WTC11 (cell line): ENCODE measurements at regions not wholly inside any gene's neighbourhood (a gene's known extent, or its start where the extent isn't known, plus 50 kb on each side); places are given as distances from the start of the nearest gene placed in this dataset.

Experiments
- ATAC-seq: fragments of 200-7000 bp; cut with Tn5 transposase; 2 replicates; pipeline ENCODE4 v1.10.0; 2021; ENCODE audit warnings: mild to moderate bottlenecking, moderate library complexity
- CTCF ChIA-PET: fragments of 300-600 bp; sonication (Branson Sonifier 250); formaldehyde crosslinking; loops from one replicate; lab custom pipeline; 2021; ENCODE audit warnings: antibody characterized with exemption; lab: Charles Lee
- POLR2A ChIA-PET: fragments of 350-600 bp; sonication (Branson Sonifier 250); formaldehyde crosslinking; loops from one replicate; lab custom pipeline; 2021; ENCODE audit warnings: antibody characterized with exemption; lab: Charles Lee
- DNase-seq: peaks from one replicate; pipeline ENCODE4 v3.0.0; 2021; ENCODE audit warnings: low spot score
- H3K27ac Mint-ChIP-seq: 2 replicates; pipeline ENCODE4 v1.8.0; 2021; ENCODE audit warnings: mixed read lengths
- H3K27me3 Mint-ChIP-seq: 2 replicates; pipeline ENCODE4 v1.8.0; 2021; ENCODE audit warnings: low read depth, mild to moderate bottlenecking, moderate library complexity, mixed read lengths
- H3K36me3 Mint-ChIP-seq: 2 replicates; pipeline ENCODE4 v1.8.0; 2021; ENCODE audit warnings: mixed read lengths
- H3K4me1 Mint-ChIP-seq: 2 replicates; pipeline ENCODE4 v1.8.0; 2022; ENCODE audit warnings: mixed read lengths
- H3K4me3 Mint-ChIP-seq: 2 replicates; pipeline ENCODE4 v1.8.0; 2021; ENCODE audit warnings: mild to moderate bottlenecking, moderate library complexity, mixed read lengths
- H3K9me3 Mint-ChIP-seq: 2 replicates; pipeline ENCODE4 v1.8.0; 2021; ENCODE audit warnings: mixed read lengths
- CBFB ChIP-seq: sonication (generic); formaldehyde crosslinking; IDR thresholded peaks from 2 replicates; pipeline ENCODE4 v1.8.1; 2022; ENCODE audit warnings: mild to moderate bottlenecking, low read depth, missing genetic modification reagents
- GABPB1 ChIP-seq: sonication (generic); formaldehyde crosslinking; IDR thresholded peaks from 2 replicates; pipeline ENCODE4 v1.8.1; 2023; ENCODE audit warnings: mild to moderate bottlenecking, missing genetic modification reagents
- NFE2L1 ChIP-seq: sonication (generic); formaldehyde crosslinking; IDR thresholded peaks from 2 replicates; pipeline ENCODE4 v1.8.1; 2023; ENCODE audit warnings: missing genetic modification reagents
- ZNF138 ChIP-seq: sonication (generic); formaldehyde crosslinking; conservative IDR thresholded peaks from 2 replicates; pipeline ENCODE4 v1.8.1; 2022; ENCODE audit warnings: mild to moderate bottlenecking, moderate library complexity, missing genetic modification reagents
- ZNF317 ChIP-seq: sonication (generic); formaldehyde crosslinking; IDR thresholded peaks from 2 replicates; pipeline ENCODE4 v1.8.1; 2023; ENCODE audit warnings: low read depth, mild to moderate bottlenecking, moderate library complexity, missing genetic modification reagents, borderline replicate concordance
- ZNF416 ChIP-seq: fragments of 250-450 bp; sonication (Bioruptor Pico); IDR thresholded peaks from 2 replicates; pipeline ENCODE4 v1.9.0; 2021; ENCODE audit warnings: mild to moderate bottlenecking, inconsistent platforms
- ZNF532 ChIP-seq: fragments of 250-450 bp; sonication (Bioruptor Pico); IDR thresholded peaks from 2 replicates; pipeline ENCODE4 v1.9.0; 2021; ENCODE audit warnings: mild to moderate bottlenecking, borderline replicate concordance
- TF ChIP-seq, protein P1 (sequence below): fragments of 250-450 bp; sonication (Bioruptor Pico); IDR thresholded peaks from 2 replicates; pipeline ENCODE4 v2.1.2; 2022; ENCODE audit warnings: mild to moderate bottlenecking, moderate library complexity
- TF ChIP-seq, protein P2 (sequence below): sonication (generic); formaldehyde crosslinking; IDR thresholded peaks from 2 replicates; pipeline ENCODE4 v1.8.1; 2023; ENCODE audit warnings: mild to moderate bottlenecking, missing genetic modification reagents
- TF ChIP-seq, protein P3 (sequence below): fragments of 250-450 bp; sonication (Bioruptor Pico); IDR thresholded peaks from 2 replicates; pipeline ENCODE4 v1.9.0; 2021; ENCODE audit warnings: mild to moderate bottlenecking
- TF ChIP-seq, protein P4 (sequence below): sonication (generic); formaldehyde crosslinking; IDR thresholded peaks from 2 replicates; pipeline ENCODE4 v1.8.1; 2023; ENCODE audit warnings: mild to moderate bottlenecking, missing genetic modification reagents, borderline replicate concordance

DNA sequence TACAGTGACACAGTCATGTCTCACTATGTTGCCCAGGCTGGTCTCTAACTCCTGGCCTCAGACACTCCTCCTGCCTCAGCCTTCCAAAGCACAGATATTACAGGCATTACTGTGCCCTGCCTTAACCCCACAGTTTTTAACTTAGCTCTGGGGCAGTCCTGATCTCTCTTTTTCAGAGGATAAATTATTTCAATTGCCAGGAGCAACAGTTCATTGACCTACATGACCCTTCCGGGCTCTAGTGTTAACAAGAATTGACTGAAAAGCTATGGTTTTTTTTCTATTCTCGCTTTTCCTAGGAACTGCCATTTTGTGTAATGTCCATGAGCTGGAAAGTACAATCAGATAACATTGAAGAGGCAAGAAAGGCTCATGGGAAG, 92.8 kb downstream of the HNRNPLL start:
- no peak for TF ChIP-seq GABPB1 (CRISPR knock-in tag)
- TF ChIP-seq, protein P1, sequence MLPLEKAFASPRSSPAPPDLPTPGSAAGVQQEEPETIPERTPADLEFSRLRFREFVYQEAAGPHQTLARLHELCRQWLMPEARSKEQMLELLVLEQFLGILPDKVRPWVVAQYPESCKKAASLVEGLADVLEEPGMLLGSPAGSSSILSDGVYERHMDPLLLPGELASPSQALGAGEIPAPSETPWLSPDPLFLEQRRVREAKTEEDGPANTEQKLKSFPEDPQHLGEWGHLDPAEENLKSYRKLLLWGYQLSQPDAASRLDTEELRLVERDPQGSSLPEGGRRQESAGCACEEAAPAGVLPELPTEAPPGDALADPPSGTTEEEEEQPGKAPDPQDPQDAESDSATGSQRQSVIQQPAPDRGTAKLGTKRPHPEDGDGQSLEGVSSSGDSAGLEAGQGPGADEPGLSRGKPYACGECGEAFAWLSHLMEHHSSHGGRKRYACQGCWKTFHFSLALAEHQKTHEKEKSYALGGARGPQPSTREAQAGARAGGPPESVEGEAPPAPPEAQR = no peak
- TF ChIP-seq NFE2L1 (CRISPR knock-in tag) = no peak
- TF ChIP-seq, protein P2, sequence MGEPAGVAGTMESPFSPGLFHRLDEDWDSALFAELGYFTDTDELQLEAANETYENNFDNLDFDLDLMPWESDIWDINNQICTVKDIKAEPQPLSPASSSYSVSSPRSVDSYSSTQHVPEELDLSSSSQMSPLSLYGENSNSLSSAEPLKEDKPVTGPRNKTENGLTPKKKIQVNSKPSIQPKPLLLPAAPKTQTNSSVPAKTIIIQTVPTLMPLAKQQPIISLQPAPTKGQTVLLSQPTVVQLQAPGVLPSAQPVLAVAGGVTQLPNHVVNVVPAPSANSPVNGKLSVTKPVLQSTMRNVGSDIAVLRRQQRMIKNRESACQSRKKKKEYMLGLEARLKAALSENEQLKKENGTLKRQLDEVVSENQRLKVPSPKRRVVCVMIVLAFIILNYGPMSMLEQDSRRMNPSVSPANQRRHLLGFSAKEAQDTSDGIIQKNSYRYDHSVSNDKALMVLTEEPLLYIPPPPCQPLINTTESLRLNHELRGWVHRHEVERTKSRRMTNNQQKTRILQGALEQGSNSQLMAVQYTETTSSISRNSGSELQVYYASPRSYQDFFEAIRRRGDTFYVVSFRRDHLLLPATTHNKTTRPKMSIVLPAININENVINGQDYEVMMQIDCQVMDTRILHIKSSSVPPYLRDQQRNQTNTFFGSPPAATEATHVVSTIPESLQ (CRISPR knock-in tag) = no peak
- TF ChIP-seq, protein P3, sequence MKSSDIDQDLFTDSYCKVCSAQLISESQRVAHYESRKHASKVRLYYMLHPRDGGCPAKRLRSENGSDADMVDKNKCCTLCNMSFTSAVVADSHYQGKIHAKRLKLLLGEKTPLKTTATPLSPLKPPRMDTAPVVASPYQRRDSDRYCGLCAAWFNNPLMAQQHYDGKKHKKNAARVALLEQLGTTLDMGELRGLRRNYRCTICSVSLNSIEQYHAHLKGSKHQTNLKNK (CRISPR knock-in tag) = no peak
- TF ChIP-seq ZNF138 (CRISPR knock-in tag) = no peak
- TF ChIP-seq, protein P4, sequence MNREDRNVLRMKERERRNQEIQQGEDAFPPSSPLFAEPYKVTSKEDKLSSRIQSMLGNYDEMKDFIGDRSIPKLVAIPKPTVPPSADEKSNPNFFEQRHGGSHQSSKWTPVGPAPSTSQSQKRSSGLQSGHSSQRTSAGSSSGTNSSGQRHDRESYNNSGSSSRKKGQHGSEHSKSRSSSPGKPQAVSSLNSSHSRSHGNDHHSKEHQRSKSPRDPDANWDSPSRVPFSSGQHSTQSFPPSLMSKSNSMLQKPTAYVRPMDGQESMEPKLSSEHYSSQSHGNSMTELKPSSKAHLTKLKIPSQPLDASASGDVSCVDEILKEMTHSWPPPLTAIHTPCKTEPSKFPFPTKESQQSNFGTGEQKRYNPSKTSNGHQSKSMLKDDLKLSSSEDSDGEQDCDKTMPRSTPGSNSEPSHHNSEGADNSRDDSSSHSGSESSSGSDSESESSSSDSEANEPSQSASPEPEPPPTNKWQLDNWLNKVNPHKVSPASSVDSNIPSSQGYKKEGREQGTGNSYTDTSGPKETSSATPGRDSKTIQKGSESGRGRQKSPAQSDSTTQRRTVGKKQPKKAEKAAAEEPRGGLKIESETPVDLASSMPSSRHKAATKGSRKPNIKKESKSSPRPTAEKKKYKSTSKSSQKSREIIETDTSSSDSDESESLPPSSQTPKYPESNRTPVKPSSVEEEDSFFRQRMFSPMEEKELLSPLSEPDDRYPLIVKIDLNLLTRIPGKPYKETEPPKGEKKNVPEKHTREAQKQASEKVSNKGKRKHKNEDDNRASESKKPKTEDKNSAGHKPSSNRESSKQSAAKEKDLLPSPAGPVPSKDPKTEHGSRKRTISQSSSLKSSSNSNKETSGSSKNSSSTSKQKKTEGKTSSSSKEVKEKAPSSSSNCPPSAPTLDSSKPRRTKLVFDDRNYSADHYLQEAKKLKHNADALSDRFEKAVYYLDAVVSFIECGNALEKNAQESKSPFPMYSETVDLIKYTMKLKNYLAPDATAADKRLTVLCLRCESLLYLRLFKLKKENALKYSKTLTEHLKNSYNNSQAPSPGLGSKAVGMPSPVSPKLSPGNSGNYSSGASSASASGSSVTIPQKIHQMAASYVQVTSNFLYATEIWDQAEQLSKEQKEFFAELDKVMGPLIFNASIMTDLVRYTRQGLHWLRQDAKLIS = no peak
- no peak for TF ChIP-seq ZNF532 (CRISPR knock-in tag)
- Mint-ChIP-seq H3K27ac (no peak overlapping the region), H3K4me1 (peaks cover 10% of the 10 kb centered on the region), H3K36me3 (no peaks in the 10 kb centered on the region), H3K9me3 (no peaks in the 10 kb centered on the region), H3K4me3 (no peak overlapping the region), H3K27me3 (peaks cover 17% of the 10 kb centered on the region)
- CTCF ChIA-PET = interaction anchor here (2.3 to 2.7 kb wide), 2 partner anchors 44 to 193 kb away, joined by 23 to 50 read pairs; no protein-coding TSS in a partner anchor
- POLR2A ChIA-PET = interaction anchor here (0.6 to 1.0 kb wide), 2 partner anchors 11 to 14 kb away, joined by 3 to 5 read pairs; no protein-coding TSS in a partner anchor
- DNase-seq (no peak), ATAC-seq (no peak)

- no peaks in the 10 kb centered on the region for H3K9me3 Mint-ChIP-seq
- TF ChIP-seq ZNF317 (CRISPR knock-in tag) = no peak
- no peak for TF ChIP-seq ZNF416 (CRISPR knock-in tag)
- no peak for TF ChIP-seq CBFB (CRISPR knock-in tag)
- TF ChIP-seq, all 79 proteins: peak for 0
- Mint-ChIP-seq H3K27me3 (peaks cover 17% of the 10 kb centered on the region), H3K4me1 (peaks cover 8% of the 10 kb centered on the region), H3K27ac (no peak overlapping the region), H3K4me3 (no peak overlapping the region), H3K36me3 (no peaks in the 10 kb centered on the region)
- ATAC-seq (no peak), DNase-seq (no peak)
- CTCF ChIA-PET = interaction anchor here (1.5 to 2.7 kb wide), 6 partner anchors 9 to 193 kb away, joined by 5 to 50 read pairs (median 21); no protein-coding TSS in a partner anchor
- POLR2A ChIA-PET = interaction anchor here (0.6 kb wide), 1 partner anchor 10 kb away, joined by 3 read pairs; no protein-coding TSS in a partner anchor
These were observed 93.3 kb downstream of the HNRNPLL start for GRCh38 chr2:38509314-38509946.
